IMR-90 (cell line): ENCODE measurements at regions not wholly inside any gene's neighbourhood (a gene's known extent, or its start where the extent isn't known, plus 50 kb on each side); places are given as distances from the start of the nearest gene placed in this dataset.

ENCODE experiments used
- ATAC-seq: fragments of 200-7000 bp; cut with Tn5 transposase; 2 replicates; pipeline ENCODE4 v1.9.1; 2020; ENCODE audit warnings: low read depth, mild to moderate bottlenecking, moderate library complexity
- BruUV-seq: library from RNA; stranded (reverse); fragments of 400-500 nt; replicated peaks from 2 replicates; lab custom pipeline; 2021; lab: Mats Ljungman, UMichigan
- CTCF ChIA-PET: fragments of 300-600 bp; formaldehyde crosslinking; extraction: SDS; loops from one replicate; lab custom pipeline; 2021; ENCODE audit warnings: antibody characterized with exemption; lab: Yijun Ruan, JAX
- POLR2A ChIA-PET: fragments of 300-600 bp; sonication (Branson Sonifier 250); formaldehyde crosslinking; loops from one replicate; lab custom pipeline; 2022; ENCODE audit warnings: antibody characterized with exemption; ENCODE audit not compliant: unreplicated experiment; lab: Charles Lee
- DNase-seq: peaks from one replicate; pipeline ENCODE4 v3.0.0; 2013
- H2AFZ ChIP-seq: replicated peaks from 2 replicates; pipeline ENCODE3; 2013; ENCODE audit warnings: low read length, mild to moderate bottlenecking; ENCODE audit not compliant: poor library complexity
- H2AK5ac ChIP-seq: 2 replicates; pipeline ENCODE4 v1.6.1; 2013; ENCODE audit warnings: low read depth, low read length, inconsistent platforms
- H2AK9ac ChIP-seq: replicated peaks from 2 replicates; pipeline ENCODE3; 2013; ENCODE audit warnings: mild to moderate bottlenecking, low read depth, low read length, moderate library complexity; ENCODE audit not compliant: poor library complexity
- H2BK120ac ChIP-seq: 2 replicates; pipeline ENCODE4 v1.6.1; 2013; ENCODE audit warnings: low read depth, low read length, inconsistent platforms
- H2BK15ac ChIP-seq: 3 replicates; pipeline ENCODE4 v1.6.1; 2013; ENCODE audit warnings: low read depth, low read length, inconsistent platforms
- H2BK20ac ChIP-seq: 2 replicates; pipeline ENCODE4 v1.6.1; 2013; ENCODE audit warnings: low read depth, mild to moderate bottlenecking, inconsistent platforms, low read length, moderate library complexity
- H2BK5ac ChIP-seq: 2 replicates; pipeline ENCODE4 v1.6.1; 2013; ENCODE audit warnings: mild to moderate bottlenecking, low read depth, low read length, inconsistent platforms; ENCODE audit not compliant: poor library complexity, severe bottlenecking
- H3K14ac ChIP-seq: replicated peaks from 2 replicates; pipeline ENCODE4 v1.6.1; 2013; ENCODE audit warnings: low read depth, low read length, inconsistent platforms
- H3K18ac ChIP-seq: 2 replicates; pipeline ENCODE4 v1.6.1; 2013; ENCODE audit warnings: low read depth, low read length, control low read depth
- H3K23ac ChIP-seq: 2 replicates; pipeline ENCODE4 v1.6.1; 2013; ENCODE audit warnings: low read depth, low read length, inconsistent platforms
- H3K27ac ChIP-seq: 2 replicates; pipeline ENCODE4 v1.5.1; 2013; ENCODE audit warnings: mild to moderate bottlenecking, control low read depth, low read length; ENCODE audit not compliant: insufficient read depth
- H3K27me3 ChIP-seq: 2 replicates; pipeline ENCODE4 v1.6.1; 2013; ENCODE audit warnings: low read length; ENCODE audit not compliant: control insufficient read depth, insufficient read depth
- H3K36me3 ChIP-seq: 2 replicates; pipeline ENCODE4 v1.6.1; 2013; ENCODE audit warnings: low read length, mixed read lengths; ENCODE audit not compliant: control insufficient read depth, insufficient read depth
- H3K4ac ChIP-seq: 2 replicates; pipeline ENCODE4 v1.6.1; 2013; ENCODE audit warnings: low read depth, low read length, inconsistent platforms
- H3K4me1 ChIP-seq: 2 replicates; pipeline ENCODE4 v1.6.1; 2013; ENCODE audit warnings: low read length, mixed read lengths; ENCODE audit not compliant: control insufficient read depth, insufficient read depth
- H3K4me2 ChIP-seq: 2 replicates; pipeline ENCODE4 v1.6.1; 2013; ENCODE audit warnings: low read depth, mild to moderate bottlenecking, control low read depth, low read length, moderate library complexity
- H3K4me3 ChIP-seq: 2 replicates; pipeline ENCODE4 v1.5.1; 2013; ENCODE audit warnings: low read depth, mild to moderate bottlenecking, control low read depth, low read length, moderate library complexity; ENCODE audit not compliant: insufficient read depth
- H3K56ac ChIP-seq: 2 replicates; pipeline ENCODE4 v1.6.1; 2013; ENCODE audit warnings: low read length, inconsistent platforms; ENCODE audit not compliant: insufficient read depth; ENCODE audit errors: extremely low read depth
- H3K79me1 ChIP-seq, 2 experiments: 2 replicates each; pipeline ENCODE4 v1.6.1; 2013; ENCODE audit warnings: low read length in 2 of 2, inconsistent platforms in 1 of 2, low read depth in 1 of 2
- H3K9ac ChIP-seq: 2 replicates; pipeline ENCODE4 v1.6.1; 2013; ENCODE audit warnings: low read depth, low read length, control low read depth
- H3K9me1 ChIP-seq: 2 replicates; pipeline ENCODE4 v1.6.1; 2013; ENCODE audit warnings: low read length, inconsistent platforms; ENCODE audit not compliant: insufficient read depth
- H3K9me3 ChIP-seq: 2 replicates; pipeline ENCODE4 v1.6.1; 2013; ENCODE audit warnings: low read length; ENCODE audit not compliant: control insufficient read depth, insufficient read depth
- H4K20me1 ChIP-seq: 2 replicates; pipeline ENCODE4 v1.6.1; 2013; ENCODE audit warnings: low read length, inconsistent platforms; ENCODE audit not compliant: insufficient read depth
- H4K5ac ChIP-seq: 2 replicates; pipeline ENCODE4 v1.6.1; 2013; ENCODE audit warnings: mild to moderate bottlenecking, low read depth, low read length, control low read depth
- H4K8ac ChIP-seq, 2 experiments: 2 replicates each; pipeline ENCODE4 v1.6.1; 2013; ENCODE audit warnings: low read depth in 2 of 2, low read length in 2 of 2, control low read depth in 1 of 2, inconsistent platforms in 1 of 2
- H4K91ac ChIP-seq: 2 replicates; pipeline ENCODE4 v1.6.1; 2013; ENCODE audit warnings: low read depth, low read length, inconsistent platforms; ENCODE audit not compliant: insufficient read depth
- CTCF ChIP-seq: conservative IDR thresholded peaks from 2 replicates; pipeline ENCODE4 v1.5.1; 2012; ENCODE audit warnings: mild to moderate bottlenecking, low read depth, low read length, improper control_type of control experiment
- FOS ChIP-seq: fragments of 150-350 bp; IDR thresholded peaks from 2 replicates; pipeline ENCODE4 v1.6.1; 2016; ENCODE audit warnings: low read depth, low read length
- POLR2A ChIP-seq: IDR thresholded peaks from 2 replicates; pipeline ENCODE4 v1.6.1; 2012; ENCODE audit warnings: mild to moderate bottlenecking, low read depth, low read length
- WGBS, 2 experiments: methylation state at CpG; one replicate each; pipeline versions ENCODE4 v1.1.5 to v1.1.7; 2013; ENCODE audit warnings: missing lambda C conversion rate in 2 of 2; ENCODE audit not compliant: insufficient read length in 1 of 2; ENCODE audit errors: extremely low coverage in 2 of 2; 5-methylcytosine and 5-hydroxymethylcytosine counted together
- dilution Hi-C: fragments of 300-500 bp; cut with HindIII; formaldehyde crosslinking; loops from one replicate; pipeline ENCODE4 v1.14.3; 2018; ENCODE audit warnings: low sequenced_read_pairs; ENCODE audit not compliant: unreplicated experiment
- in situ Hi-C: fragments of 300-500 bp; cut with MboI; formaldehyde crosslinking; loops from 3 replicates; pipeline ENCODE4 v1.14.3; 2019; ENCODE audit warnings: low sequenced_read_pairs, inconsistent platforms, mixed read lengths
- intact Hi-C: fragments of 100-400 bp; cut with micrococcal nuclease; formaldehyde crosslinking; loops from 2 replicates; pipeline ENCODE4 v1.10.0; 2022
- TF ChIP-seq, protein P1 (sequence below): fragments of 150-350 bp; IDR thresholded peaks from 2 replicates; pipeline ENCODE4 v1.6.1; 2017; ENCODE audit warnings: mild to moderate bottlenecking, antibody characterized with exemption, low read length, low read depth

DNA sequence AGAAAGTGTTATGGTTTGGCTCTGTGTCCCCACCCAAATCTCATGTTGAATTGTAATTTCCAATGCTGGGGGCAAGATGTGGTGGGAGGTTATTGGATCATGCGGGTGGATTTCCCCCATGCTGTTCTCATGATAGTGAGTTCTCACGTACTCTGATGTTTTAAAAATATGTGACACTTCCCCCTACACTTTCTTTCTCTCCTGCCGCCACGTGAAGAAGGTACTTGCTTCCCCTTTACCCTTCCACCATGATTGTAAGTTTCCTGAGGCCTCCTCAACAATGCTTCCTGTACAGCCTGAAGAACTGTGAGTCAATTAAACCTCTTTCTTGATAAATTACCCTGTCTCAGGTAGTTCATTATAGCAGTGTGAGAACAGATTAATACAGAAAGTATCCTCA is 150.8 kb downstream of the TMEM200A start:
- no peak overlapping the region for H2AK9ac ChIP-seq
- H3K4ac ChIP-seq, result no peak overlapping the region
- H3K18ac ChIP-seq, result no peak overlapping the region
- H4K20me1 ChIP-seq, result no peaks in the 10 kb centered on the region
- peaks cover 4% of the 10 kb centered on the region; the same call in 1 of the 2 replicates for H3K4me1 ChIP-seq
- H3K9ac ChIP-seq, result no peak overlapping the region
- H2AFZ ChIP-seq, result no peak overlapping the region
- no peak overlapping the region for H4K5ac ChIP-seq
- CTCF ChIA-PET, result no interaction called here
- H3K23ac ChIP-seq, result no peak overlapping the region
- intact Hi-C loops, result no loop called here
- POLR2A ChIA-PET, result no interaction called here
- BruUV-seq, result no TSS peak
- H3K79me1 ChIP-seq, result no peaks in the 10 kb centered on the region
- no peaks in the 10 kb centered on the region for H3K36me3 ChIP-seq
- H2AK5ac ChIP-seq, result no peak overlapping the region
- H3K9me3 ChIP-seq, result no peaks in the 10 kb centered on the region; the same call in 1 of the 2 replicates
- H3K4me3 ChIP-seq, result no peak overlapping the region
- ATAC-seq (no peak), DNase-seq (no peak)
- no peaks in the 10 kb centered on the region for H3K9me1 ChIP-seq
- no peak overlapping the region for H2BK15ac ChIP-seq
- no peak overlapping the region for H2BK20ac ChIP-seq
- dilution Hi-C loops, result no loop called here
- H3K27me3 ChIP-seq, result no peaks in the 10 kb centered on the region
- no peak overlapping the region for H2BK120ac ChIP-seq
- no CpG with 5 or more reads among the region's 4 CpGs for WGBS, 2 experiments
- H3K14ac ChIP-seq, result no peak overlapping the region
- TF ChIP-seq, protein P1, sequence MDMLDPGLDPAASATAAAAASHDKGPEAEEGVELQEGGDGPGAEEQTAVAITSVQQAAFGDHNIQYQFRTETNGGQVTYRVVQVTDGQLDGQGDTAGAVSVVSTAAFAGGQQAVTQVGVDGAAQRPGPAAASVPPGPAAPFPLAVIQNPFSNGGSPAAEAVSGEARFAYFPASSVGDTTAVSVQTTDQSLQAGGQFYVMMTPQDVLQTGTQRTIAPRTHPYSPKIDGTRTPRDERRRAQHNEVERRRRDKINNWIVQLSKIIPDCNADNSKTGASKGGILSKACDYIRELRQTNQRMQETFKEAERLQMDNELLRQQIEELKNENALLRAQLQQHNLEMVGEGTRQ, result no peak
- no peak for TF ChIP-seq POLR2A
- TF ChIP-seq CTCF, result no peak
- TF ChIP-seq FOS, result no peak
- H4K91ac ChIP-seq, result no peak overlapping the region
- H3K27ac ChIP-seq, result no peak overlapping the region
- in situ Hi-C loops, result no loop called here
- no peak overlapping the region for H3K56ac ChIP-seq
- H3K4me2 ChIP-seq, result no peak overlapping the region
- no peak overlapping the region for H2BK5ac ChIP-seq
- no peak overlapping the region for H4K8ac ChIP-seq
